ENCODE measurements at regions not wholly inside any gene's neighbourhood (a gene's known extent, or its start where the extent isn't known, plus 50 kb on each side); places are given as distances from the start of the nearest gene placed in this dataset.
"Not testable (repeated sequence)": the region's sequence is repeated elsewhere in the genome, so short reads cannot be mapped to it uniquely, and the experiment has no call there.

DNA sequence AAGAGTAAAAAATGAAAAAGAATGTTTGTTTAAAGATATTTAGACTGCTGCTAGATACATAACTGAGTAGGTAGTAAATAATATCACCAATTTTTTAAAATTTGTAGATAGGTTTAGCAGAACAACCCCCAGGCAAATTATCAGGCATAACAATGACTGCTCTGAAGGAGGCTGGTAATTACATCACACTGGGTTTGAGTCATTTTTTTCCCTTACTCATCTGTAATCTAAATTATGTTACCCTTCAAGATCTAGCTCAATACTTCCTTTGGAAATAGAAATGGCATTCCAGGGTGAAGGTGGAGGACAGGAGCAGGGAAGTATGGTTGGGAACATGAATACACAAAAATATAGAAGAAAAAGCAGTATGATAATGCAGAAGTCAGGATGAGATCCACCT, 431.6 kb upstream of the MAOA start:
- DNase-seq (ENCODE audit: low read depth in 2 of 2): no peak

- DNase-seq (ENCODE audit: low read depth in 2 of 2): no peak
Measured at GRCh38 chrX:43225626-43226328, 430.3 kb upstream of the MAOA start.

DNA sequence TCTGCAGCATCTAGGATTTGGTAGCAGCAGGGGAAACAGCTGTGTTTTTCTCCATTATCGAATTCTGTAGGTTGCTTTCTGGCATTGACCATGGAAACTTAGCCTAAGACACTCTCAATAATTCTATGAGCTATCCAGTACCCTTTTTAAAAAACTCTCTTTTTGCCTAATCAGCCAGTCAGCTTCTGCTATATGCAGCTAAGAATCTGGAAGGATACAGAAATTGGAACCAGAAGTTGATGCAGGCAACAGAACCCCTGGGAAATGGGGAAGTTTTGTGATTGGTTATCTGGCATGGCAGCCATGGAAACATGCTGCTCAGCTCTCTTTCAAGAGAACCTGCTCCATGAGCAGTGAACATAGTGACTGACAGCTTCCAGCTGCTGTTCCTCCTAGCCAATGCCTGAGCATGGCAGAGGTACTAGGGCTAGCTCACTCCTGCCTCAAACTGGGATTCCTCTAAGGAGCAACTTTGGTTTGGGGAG, 417.6 kb upstream of the MAOA start:
- DNase-seq (ENCODE audit: low read depth in 2 of 2): no peak

GRCh38 chrX:43239356-43239755, 416.7 kb upstream of the MAOA start:
- no peak for DNase-seq (ENCODE audit: low read depth in 2 of 2)

DNA sequence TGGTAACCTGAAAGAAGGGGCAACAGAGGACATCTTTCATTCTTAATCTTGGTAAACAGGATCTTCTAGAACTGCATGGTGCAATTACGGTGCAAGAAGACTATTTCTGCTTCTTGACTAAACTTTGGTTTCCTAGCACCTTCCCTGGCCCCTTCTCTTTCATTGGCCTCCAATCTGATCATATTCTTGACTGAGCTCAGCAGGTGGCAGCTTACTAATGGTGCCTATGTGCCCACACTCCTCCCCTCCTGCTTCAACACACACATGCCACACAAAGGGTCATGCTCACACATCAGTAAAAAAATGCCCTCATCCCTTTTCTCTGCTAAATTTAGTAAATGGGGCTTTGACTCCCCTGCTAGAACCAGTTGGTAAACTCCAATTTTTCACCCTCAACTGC, 400.5 kb upstream of the MAOA start:
- DNase-seq (ENCODE audit: low read depth in 2 of 2): no peak

DNA sequence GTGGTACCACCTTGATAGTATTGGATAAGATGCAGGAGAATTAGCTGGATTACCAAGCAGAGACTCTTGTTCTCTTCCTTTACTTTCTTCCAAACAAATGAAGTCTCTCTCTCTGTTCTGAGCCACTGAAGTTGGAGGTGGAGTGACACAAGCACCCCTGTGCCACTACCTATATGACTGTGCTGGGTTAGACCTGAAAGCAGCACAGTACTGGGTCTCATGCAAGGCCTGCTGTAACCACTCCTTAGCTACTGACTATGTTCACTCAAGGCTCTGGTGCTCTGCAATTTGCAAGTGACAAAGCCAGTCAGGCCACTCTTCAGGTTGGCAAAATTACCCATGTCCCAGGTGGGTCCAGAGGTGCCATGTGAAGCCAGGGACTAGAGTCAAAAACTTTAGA, 389.6 kb upstream of the MAOA start:
- no peak for DNase-seq (ENCODE audit: low read depth in 2 of 2)

DNA sequence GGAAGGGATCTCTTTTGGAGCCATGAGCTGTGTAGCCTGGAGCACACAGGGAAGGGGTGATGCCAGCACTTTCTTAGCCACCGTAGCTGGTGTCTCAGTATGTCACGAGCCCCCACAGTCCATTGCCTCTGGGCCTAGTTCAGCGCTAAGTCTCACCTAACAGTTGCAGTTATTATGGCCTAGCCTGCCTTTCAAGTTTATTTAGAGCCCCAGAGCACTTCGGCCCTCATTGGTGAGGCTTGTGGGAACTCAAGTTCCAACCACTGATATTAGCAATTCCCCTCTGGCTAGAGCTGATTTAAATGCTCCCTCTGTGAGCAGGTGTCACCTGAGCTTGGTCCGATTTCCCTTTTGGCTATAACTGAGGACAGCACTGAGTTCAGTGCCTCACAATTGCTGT, 388.4 kb upstream of the MAOA start:
- no peak for DNase-seq (ENCODE audit: low read depth in 2 of 2)

DNA sequence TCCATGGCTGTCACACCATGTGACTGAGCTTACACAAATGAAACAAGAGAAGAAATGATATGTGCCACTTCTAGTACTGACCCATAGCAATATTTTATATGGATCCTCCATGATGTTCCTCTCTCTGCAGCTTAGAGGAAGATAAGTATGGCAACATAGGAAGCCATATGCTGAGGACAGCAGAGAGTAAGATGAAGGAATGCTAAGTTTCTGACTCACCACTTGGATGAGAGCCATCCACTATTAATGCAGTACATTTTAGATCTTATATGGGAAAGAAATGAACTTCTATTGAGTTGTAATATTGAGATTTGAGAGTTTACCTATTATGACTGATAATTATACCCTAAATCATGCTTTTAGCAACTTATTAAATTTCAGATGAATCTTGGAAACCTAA, 386.9 kb upstream of the MAOA start:
- DNase-seq (ENCODE audit: low read depth in 2 of 2): no peak

- DNase-seq (ENCODE audit: low read depth in 2 of 2): no peak
Measured at GRCh38 chrX:43277879-43278278, 378.2 kb upstream of the MAOA start.

DNA sequence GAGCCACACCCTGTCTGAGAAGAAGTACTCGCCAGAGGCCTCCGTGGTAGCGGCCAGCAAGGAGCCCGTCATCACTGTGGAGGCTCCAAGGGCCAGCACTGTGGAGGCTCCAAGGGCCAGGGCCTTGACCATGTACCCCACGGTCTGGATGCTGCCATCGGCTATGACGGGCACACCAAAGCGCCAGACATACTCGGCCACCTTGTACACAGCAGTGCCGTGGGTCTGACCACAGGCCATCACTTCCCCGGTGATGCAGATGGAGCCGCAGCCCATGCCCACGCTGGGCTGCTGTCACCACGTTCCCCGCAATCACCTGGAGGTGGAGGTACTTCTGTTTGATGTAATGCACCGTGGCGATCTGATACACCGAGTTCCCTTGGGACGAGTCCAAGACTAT, 377.7 kb upstream of the MAOA start:
- no peak for DNase-seq (ENCODE audit: low read depth in 2 of 2)

DNA sequence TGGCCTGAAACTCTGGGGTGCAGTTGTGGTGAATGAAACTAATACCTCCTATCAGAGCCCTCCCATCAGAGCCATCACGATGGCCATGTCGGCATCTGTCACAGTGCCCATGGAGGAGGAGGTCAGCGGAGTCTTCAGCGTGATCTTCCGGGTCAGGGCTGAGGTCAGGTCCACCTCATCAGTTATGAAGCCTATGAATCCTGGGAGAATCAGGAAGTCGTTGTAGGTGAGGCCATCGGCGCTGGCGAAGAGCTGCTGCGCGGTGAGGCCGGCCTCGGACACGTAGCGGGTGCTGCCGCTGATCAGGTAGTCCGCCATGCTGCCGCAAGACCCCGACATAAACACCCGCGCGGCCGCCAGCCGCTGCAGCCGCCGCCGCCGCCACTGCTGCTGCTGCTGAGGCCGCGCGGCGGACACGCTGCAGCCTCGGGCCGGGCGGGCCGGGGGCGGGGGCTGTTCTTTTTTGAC, 376.7 kb upstream of the MAOA start:
- no peak for DNase-seq (ENCODE audit: low read depth in 2 of 2)

- DNase-seq (ENCODE audit: low read depth in 2 of 2): no peak
Measured at GRCh38 chrX:43283187-43283586, 372.9 kb upstream of the MAOA start.

- not testable (repeated sequence) for DNase-seq (ENCODE audit: low read depth in 2 of 2)
Measured at GRCh38 chrX:43311625-43312024, 344.5 kb upstream of the MAOA start.

GRCh38 chrX:43313035-43313434, 343.1 kb upstream of the MAOA start:
- no peak for DNase-seq (ENCODE audit: low read depth in 2 of 2)

GRCh38 chrX:43314525-43314924, 341.6 kb upstream of the MAOA start:
- DNase-seq (ENCODE audit: low read depth in 2 of 2): no peak

- no peak for DNase-seq (ENCODE audit: low read depth in 2 of 2)
Measured at GRCh38 chrX:43315622-43316021, 340.5 kb upstream of the MAOA start.

DNA sequence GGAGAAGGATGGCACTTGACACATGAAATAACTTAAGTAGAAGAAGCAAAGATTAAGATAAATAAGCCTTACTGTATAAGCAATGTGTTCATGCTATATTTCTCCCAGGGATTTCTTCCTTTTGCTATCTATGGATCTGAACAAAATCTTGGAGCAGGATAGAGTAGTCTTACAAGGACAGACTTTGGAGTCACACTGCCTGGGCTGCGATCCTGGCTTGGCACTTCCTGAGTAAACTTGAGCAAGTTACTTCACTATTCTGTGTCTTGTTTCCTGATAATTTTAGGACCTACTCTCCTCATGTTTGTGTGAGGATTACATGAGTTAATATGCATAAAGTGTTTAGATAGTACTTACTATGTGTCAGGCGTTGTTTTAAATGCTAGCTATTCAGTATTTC, 340.0 kb upstream of the MAOA start:
- no peak for DNase-seq (ENCODE audit: low read depth in 2 of 2)

DNA sequence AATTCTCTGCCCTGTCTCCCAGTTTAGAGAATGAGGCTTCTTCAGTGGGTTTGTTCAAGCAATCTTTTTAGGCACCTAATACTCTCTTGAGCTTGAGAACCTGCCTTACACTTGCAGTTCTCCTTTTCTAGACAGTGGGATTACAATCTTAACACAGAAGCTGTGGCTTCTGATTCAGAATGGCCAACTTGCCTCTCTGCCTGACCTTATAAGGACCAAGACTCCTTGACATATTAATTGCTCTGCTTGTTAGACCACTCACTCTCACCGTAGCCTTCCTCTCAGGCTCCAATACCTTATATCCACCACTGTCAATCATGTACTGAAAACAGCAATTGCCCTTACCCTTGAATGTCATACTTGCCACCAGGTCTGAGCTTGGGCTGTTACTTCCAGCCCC, 338.7 kb upstream of the MAOA start:
- DNase-seq (ENCODE audit: low read depth in 2 of 2): no peak

DNA sequence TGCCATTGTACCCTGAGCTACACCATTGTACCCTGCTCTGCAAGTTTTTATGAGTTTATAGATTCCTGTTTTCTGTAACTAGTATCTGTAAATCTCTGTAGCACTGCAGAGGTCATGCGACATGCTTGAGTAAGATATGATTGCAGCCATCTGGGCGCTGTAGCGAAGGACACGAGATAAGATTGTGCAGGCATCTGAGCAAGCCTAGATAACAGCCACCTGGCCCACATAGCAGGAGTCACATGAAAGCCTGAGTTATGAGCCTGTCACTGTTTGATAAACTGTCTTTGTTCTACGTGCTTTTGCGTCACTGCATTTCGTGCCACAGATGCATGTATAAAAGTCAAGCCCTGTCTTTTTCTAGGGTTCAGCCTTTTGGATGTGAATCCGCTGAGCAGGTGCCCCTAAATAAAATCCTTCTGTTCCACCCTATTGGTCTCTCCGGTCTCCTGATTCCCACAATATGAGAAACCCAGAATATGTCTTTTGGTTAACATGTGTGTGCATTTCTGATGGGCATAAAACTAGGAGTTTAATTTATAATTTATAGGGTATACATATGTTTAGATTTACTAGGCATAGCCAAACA, 327.6 kb upstream of the MAOA start:
- DNase-seq (ENCODE audit: low read depth in 2 of 2): no peak

DNA sequence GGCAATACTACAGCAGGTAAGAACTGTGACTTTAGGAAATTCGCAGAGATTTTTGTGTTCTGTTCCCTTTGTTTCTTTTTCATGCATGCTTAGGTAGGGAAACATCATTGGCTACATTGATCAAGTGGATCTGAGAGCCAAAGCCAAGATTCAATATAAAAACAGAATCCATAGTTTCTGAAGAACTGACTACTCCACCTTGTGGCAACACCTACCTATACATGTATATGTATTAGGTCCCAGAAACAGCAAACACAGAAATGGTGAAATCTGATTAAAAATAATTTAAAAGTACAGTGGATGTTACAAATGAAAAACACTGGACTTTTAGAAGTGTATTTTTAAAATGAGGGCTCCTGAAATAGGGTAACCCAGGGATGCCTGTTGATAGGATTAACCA, 322.6 kb upstream of the MAOA start:
- DNase-seq (ENCODE audit: low read depth in 2 of 2): no peak

- DNase-seq (ENCODE audit: low read depth in 2 of 2): no peak
Measured at GRCh38 chrX:43345166-43345565, 310.9 kb upstream of the MAOA start.

GRCh38 chrX:43349363-43349762, 306.7 kb upstream of the MAOA start:
- peak; percentile 3 to 6 for DNase-seq (ENCODE audit: low read depth in 2 of 2)

- DNase-seq (ENCODE audit: low read depth in 2 of 2): no peak
Measured at GRCh38 chrX:43350935-43351334, 305.2 kb upstream of the MAOA start.

GRCh38 chrX:43357741-43358140, 298.4 kb upstream of the MAOA start:
- DNase-seq (ENCODE audit: low read depth in 2 of 2): no peak
